Panc1 (cell line): ENCODE measurements at regions not wholly inside any gene's neighbourhood (a gene's known extent, or its start where the extent isn't known, plus 50 kb on each side); places are given as distances from the start of the nearest gene placed in this dataset.

Source experiments
- ATAC-seq: fragments of 200-7000 bp; cut with Tn5 transposase; 2 replicates; pipeline ENCODE4 v1.9.1; 2020; ENCODE audit warnings: mild to moderate bottlenecking, moderate library complexity
- BruUV-seq: library from RNA; stranded (reverse); fragments of 400-500 nt; replicated peaks from 2 replicates; lab custom pipeline; 2021; lab: Mats Ljungman, UMichigan
- CTCF ChIA-PET: fragments of 300-600 bp; sonication (Branson Sonifier 250); formaldehyde crosslinking; loops from one replicate; lab custom pipeline; 2022; ENCODE audit warnings: antibody characterized with exemption; lab: Charles Lee
- POLR2A ChIA-PET: fragments of 300-600 bp; sonication (Branson Sonifier 250); formaldehyde crosslinking; loops from one replicate; lab custom pipeline; 2022; ENCODE audit warnings: antibody characterized with exemption; lab: Charles Lee
- DNase-seq: peaks from one replicate; pipeline ENCODE4 v3.0.0-alpha.2; 2010; ENCODE audit warnings: low read depth, low spot score
- H3K27ac ChIP-seq: 2 replicates; pipeline ENCODE4 v1.5.1; 2011; ENCODE audit warnings: mild to moderate bottlenecking, low read length, inconsistent platforms
- H3K27me3 ChIP-seq: fragments of 200-500 bp; sonication (Bioruptor generic); 2 replicates; pipeline ENCODE4 v1.6.0; 2014; ENCODE audit warnings: low read length, inconsistent platforms; ENCODE audit not compliant: control insufficient read depth, insufficient read depth
- H3K36me3 ChIP-seq: fragments of 200-500 bp; sonication (Bioruptor generic); 2 replicates; pipeline ENCODE4 v1.5.1; 2014; ENCODE audit warnings: inconsistent platforms, mild to moderate bottlenecking, low read length, moderate library complexity; ENCODE audit not compliant: control insufficient read depth, insufficient read depth
- H3K4me1 ChIP-seq: 2 replicates; pipeline ENCODE4 v1.5.1; 2011; ENCODE audit warnings: inconsistent platforms, mild to moderate bottlenecking, low read length, moderate library complexity; ENCODE audit not compliant: control insufficient read depth, insufficient read depth
- H3K4me3 ChIP-seq, 2 experiments: 2 replicates each; pipeline ENCODE4 v1.5.1; 2011 to 2012; ENCODE audit warnings: low read depth in 2 of 2, low read length in 2 of 2, mild to moderate bottlenecking in 2 of 2, inconsistent platforms in 1 of 2, moderate library complexity in 1 of 2
- H3K9me3 ChIP-seq: fragments of 200-500 bp; sonication (Bioruptor generic); 2 replicates; pipeline ENCODE4 v1.5.1; 2014; ENCODE audit warnings: low read depth, mild to moderate bottlenecking, inconsistent platforms, low read length, moderate library complexity; ENCODE audit not compliant: control insufficient read depth, insufficient read depth
- CTCF ChIP-seq: fragments of 450-650 bp; IDR thresholded peaks from 2 replicates; pipeline ENCODE4 v1.5.1; 2017; ENCODE audit warnings: mild to moderate bottlenecking
- POLR2AphosphoS5 ChIP-seq: IDR thresholded peaks from 2 replicates; pipeline ENCODE4 v1.6.1; 2012; ENCODE audit warnings: mild to moderate bottlenecking, low read depth, low read length, moderate library complexity
- REST ChIP-seq, 2 experiments: IDR thresholded peaks; 2 replicates each; pipeline ENCODE4 v1.6.1; 2011 to 2012; ENCODE audit warnings: low read depth in 2 of 2, control low read depth in 1 of 2, low read length in 1 of 2, mild to moderate bottlenecking in 1 of 2, moderate library complexity in 1 of 2; ENCODE audit not compliant: insufficient read depth in 1 of 2
- SIN3A ChIP-seq: IDR thresholded peaks from 2 replicates; pipeline ENCODE4 v1.6.1; 2012; ENCODE audit warnings: low read depth, mild to moderate bottlenecking, low read length, moderate library complexity, borderline replicate concordance; ENCODE audit not compliant: insufficient read depth
- TCF7L2 ChIP-seq: IDR thresholded peaks from 2 replicates; pipeline ENCODE4 v1.6.1; 2011; ENCODE audit warnings: mild to moderate bottlenecking, low read depth, low read length, inconsistent platforms
- in situ Hi-C: cut with HindIII; loops from 2 replicates; pipeline ENCODE4 v1.10.0; 2016; ENCODE audit warnings: low sequenced_read_pairs, low pct_unique_long_range_greater_than_20kb
- intact Hi-C: fragments of 100-400 bp; cut with micrococcal nuclease; formaldehyde crosslinking; loops from one replicate; pipeline ENCODE4 v1.10.0; 2022; ENCODE audit not compliant: unreplicated experiment

- Histone ChIP-seq H3K4me3 (no peak overlapping the region), H3K9me3 (no peaks in the 10 kb centered on the region), H3K4me1 (no peaks in the 10 kb centered on the region), H3K27me3 (no peaks in the 10 kb centered on the region), H3K36me3 (no peaks in the 10 kb centered on the region), H3K27ac (no peak overlapping the region)
- BruUV-seq = no TSS peak
- ChIA-PET CTCF (no interaction called here), POLR2A (no interaction called here)
- DNase-seq (no peak), ATAC-seq (no peak)
- intact Hi-C loops = no loop called here
- no peak for TF ChIP-seq CTCF
- TF ChIP-seq POLR2AphosphoS5 = no peak
- no peak for TF ChIP-seq SIN3A
- TF ChIP-seq REST (IDR thresholded peaks at IDR 0.05; ENCODE audit: insufficient read depth in 1 of 2, low read depth in 2 of 2, low read length in 1 of 2) = no peak
- TF ChIP-seq TCF7L2 = no peak
- in situ Hi-C loops = no loop called here
These were observed 2133.9 kb upstream of the CELF4 start for GRCh38 chr18:39699340-39699964.

- CTCF ChIA-PET = no interaction called here
- ATAC-seq (no peak), DNase-seq (no peak)
- Histone ChIP-seq H3K9me3 (no peaks in the 10 kb centered on the region), H3K4me1 (no peaks in the 10 kb centered on the region), H3K4me3 (no peak overlapping the region), H3K27ac (no peak overlapping the region), H3K36me3 (no peaks in the 10 kb centered on the region), H3K27me3 (no peaks in the 10 kb centered on the region)
- TF ChIP-seq TCF7L2 = no peak
- no peak for TF ChIP-seq SIN3A
- no peak for TF ChIP-seq REST (IDR thresholded peaks at IDR 0.05; ENCODE audit: insufficient read depth in 1 of 2, low read depth in 2 of 2, low read length in 1 of 2)
- TF ChIP-seq CTCF = no peak
- no peak for TF ChIP-seq POLR2AphosphoS5
- in situ Hi-C loops (no loop called here), intact Hi-C loops (no loop called here)
- BruUV-seq = no TSS peak
- POLR2A ChIA-PET = no interaction called here
These were observed 2132.8 kb upstream of the CELF4 start for GRCh38 chr18:39698436-39698835.
